Panc1 (cell line): ENCODE measurements at regions not wholly inside any gene's neighbourhood (a gene's known extent, or its start where the extent isn't known, plus 50 kb on each side); places are given as distances from the start of the nearest gene placed in this dataset.

Source experiments
- ATAC-seq: fragments of 200-7000 bp; cut with Tn5 transposase; 2 replicates; pipeline ENCODE4 v1.9.1; 2020; ENCODE audit warnings: mild to moderate bottlenecking, moderate library complexity
- BruUV-seq: library from RNA; stranded (reverse); fragments of 400-500 nt; replicated peaks from 2 replicates; lab custom pipeline; 2021; lab: Mats Ljungman, UMichigan
- CTCF ChIA-PET: fragments of 300-600 bp; sonication (Branson Sonifier 250); formaldehyde crosslinking; loops from one replicate; lab custom pipeline; 2022; ENCODE audit warnings: antibody characterized with exemption; lab: Charles Lee
- POLR2A ChIA-PET: fragments of 300-600 bp; sonication (Branson Sonifier 250); formaldehyde crosslinking; loops from one replicate; lab custom pipeline; 2022; ENCODE audit warnings: antibody characterized with exemption; lab: Charles Lee
- DNase-seq: peaks from one replicate; pipeline ENCODE4 v3.0.0-alpha.2; 2010; ENCODE audit warnings: low read depth, low spot score
- H3K27ac ChIP-seq: 2 replicates; pipeline ENCODE4 v1.5.1; 2011; ENCODE audit warnings: mild to moderate bottlenecking, low read length, inconsistent platforms
- H3K27me3 ChIP-seq: fragments of 200-500 bp; sonication (Bioruptor generic); 2 replicates; pipeline ENCODE4 v1.6.0; 2014; ENCODE audit warnings: low read length, inconsistent platforms; ENCODE audit not compliant: control insufficient read depth, insufficient read depth
- H3K36me3 ChIP-seq: fragments of 200-500 bp; sonication (Bioruptor generic); 2 replicates; pipeline ENCODE4 v1.5.1; 2014; ENCODE audit warnings: inconsistent platforms, mild to moderate bottlenecking, low read length, moderate library complexity; ENCODE audit not compliant: control insufficient read depth, insufficient read depth
- H3K4me1 ChIP-seq: 2 replicates; pipeline ENCODE4 v1.5.1; 2011; ENCODE audit warnings: inconsistent platforms, mild to moderate bottlenecking, low read length, moderate library complexity; ENCODE audit not compliant: control insufficient read depth, insufficient read depth
- H3K4me3 ChIP-seq, 2 experiments: 2 replicates each; pipeline ENCODE4 v1.5.1; 2011 to 2012; ENCODE audit warnings: low read depth in 2 of 2, low read length in 2 of 2, mild to moderate bottlenecking in 2 of 2, inconsistent platforms in 1 of 2, moderate library complexity in 1 of 2
- H3K9me3 ChIP-seq: fragments of 200-500 bp; sonication (Bioruptor generic); 2 replicates; pipeline ENCODE4 v1.5.1; 2014; ENCODE audit warnings: low read depth, mild to moderate bottlenecking, inconsistent platforms, low read length, moderate library complexity; ENCODE audit not compliant: control insufficient read depth, insufficient read depth
- CTCF ChIP-seq: fragments of 450-650 bp; IDR thresholded peaks from 2 replicates; pipeline ENCODE4 v1.5.1; 2017; ENCODE audit warnings: mild to moderate bottlenecking
- POLR2AphosphoS5 ChIP-seq: IDR thresholded peaks from 2 replicates; pipeline ENCODE4 v1.6.1; 2012; ENCODE audit warnings: mild to moderate bottlenecking, low read depth, low read length, moderate library complexity
- REST ChIP-seq, 2 experiments: IDR thresholded peaks; 2 replicates each; pipeline ENCODE4 v1.6.1; 2011 to 2012; ENCODE audit warnings: low read depth in 2 of 2, control low read depth in 1 of 2, low read length in 1 of 2, mild to moderate bottlenecking in 1 of 2, moderate library complexity in 1 of 2; ENCODE audit not compliant: insufficient read depth in 1 of 2
- SIN3A ChIP-seq: IDR thresholded peaks from 2 replicates; pipeline ENCODE4 v1.6.1; 2012; ENCODE audit warnings: low read depth, mild to moderate bottlenecking, low read length, moderate library complexity, borderline replicate concordance; ENCODE audit not compliant: insufficient read depth
- TCF7L2 ChIP-seq: IDR thresholded peaks from 2 replicates; pipeline ENCODE4 v1.6.1; 2011; ENCODE audit warnings: mild to moderate bottlenecking, low read depth, low read length, inconsistent platforms
- in situ Hi-C: cut with HindIII; loops from 2 replicates; pipeline ENCODE4 v1.10.0; 2016; ENCODE audit warnings: low sequenced_read_pairs, low pct_unique_long_range_greater_than_20kb
- intact Hi-C: fragments of 100-400 bp; cut with micrococcal nuclease; formaldehyde crosslinking; loops from one replicate; pipeline ENCODE4 v1.10.0; 2022; ENCODE audit not compliant: unreplicated experiment

GRCh38 chr3:164779816-164780215 lies 298.5 kb downstream of the SI start:
- ChIA-PET CTCF (no interaction called here), POLR2A (no interaction called here)
- intact Hi-C loops (no loop called here), in situ Hi-C loops (no loop called here)
- 0 out of 2 replicates have a peak, but pooled peaks cover 3% of the 10 kb centered on the region for H3K9me3 ChIP-seq
- H3K36me3 ChIP-seq, result no peaks in the 10 kb centered on the region
- BruUV-seq, result no TSS peak
- no peak overlapping the region for H3K4me3 ChIP-seq
- ATAC-seq (no peak), DNase-seq (no peak)
- no peak for TF ChIP-seq CTCF
- TF ChIP-seq POLR2AphosphoS5, result no peak
- TF ChIP-seq SIN3A, result no peak
- no peak for TF ChIP-seq REST (IDR thresholded peaks at IDR 0.05; ENCODE audit: insufficient read depth in 1 of 2, low read depth in 2 of 2, low read length in 1 of 2)
- no peak for TF ChIP-seq TCF7L2
- no peaks in the 10 kb centered on the region for H3K27me3 ChIP-seq
- H3K4me1 ChIP-seq, result no peaks in the 10 kb centered on the region
- H3K27ac ChIP-seq, result no peak overlapping the region

GRCh38 chr3:164752812-164753211 lies 325.5 kb downstream of the SI start:
- in situ Hi-C loops, result no loop called here
- Histone ChIP-seq H3K36me3 (no peaks in the 10 kb centered on the region), H3K27ac (no peak overlapping the region), H3K4me3 (no peak overlapping the region), H3K27me3 (no peaks in the 10 kb centered on the region), H3K4me1 (no peaks in the 10 kb centered on the region), H3K9me3 (no peaks in the 10 kb centered on the region; the same call in 1 of the 2 replicates)
- ATAC-seq, result no peak
- intact Hi-C loops, result no loop called here
- TF ChIP-seq TCF7L2 (no peak), CTCF (no peak), POLR2AphosphoS5 (no peak), REST (IDR thresholded peaks at IDR 0.05; ENCODE audit: insufficient read depth in 1 of 2, low read depth in 2 of 2, low read length in 1 of 2) (no peak), SIN3A (no peak)
- CTCF ChIA-PET, result no interaction called here
- POLR2A ChIA-PET, result no interaction called here
- no TSS peak for BruUV-seq
- no peak for DNase-seq
